Left ventricle myocardium inferior (tissue), 1 donor: ENCODE measurements at regions not wholly inside any gene's neighbourhood (a gene's known extent, or its start where the extent isn't known, plus 50 kb on each side); places are given as distances from the start of the nearest gene placed in this dataset.

Source experiments
- DNase-seq: peaks from one replicate; pipeline ENCODE4 v3.0.0-alpha.2; 2020
- H3K27ac ChIP-seq: fragments of 200-600 bp; replicated peaks from 2 replicates; pipeline ENCODE4 v1.8.0; 2021
- H3K27me3 ChIP-seq: fragments of 200-600 bp; 2 replicates; pipeline ENCODE4 v1.8.0; 2021; ENCODE audit warnings: low read depth
- H3K36me3 ChIP-seq: fragments of 200-600 bp; 2 replicates; pipeline ENCODE4 v1.8.0; 2021
- H3K4me1 ChIP-seq: fragments of 200-600 bp; 2 replicates; pipeline ENCODE4 v1.8.0; 2021
- H3K4me3 ChIP-seq: fragments of 200-600 bp; 2 replicates; pipeline ENCODE4 v1.8.0; 2021; ENCODE audit warnings: mild to moderate bottlenecking, moderate library complexity
- H3K9me3 ChIP-seq: fragments of 200-600 bp; replicated peaks from 2 replicates; pipeline ENCODE4 v1.8.0; 2021
- CTCF ChIP-seq: fragments of 200-600 bp; IDR thresholded peaks from 2 replicates; pipeline ENCODE4 v1.8.0; 2021; ENCODE audit warnings: antibody characterized with exemption, mild to moderate bottlenecking, borderline replicate concordance
- intact Hi-C: fragments of 100-400 bp; cut with micrococcal nuclease; formaldehyde crosslinking; loops from one replicate; pipeline ENCODE4 v1.11.0; 2022
- donor health status: DM: no; HTN: yes; CAD: no; lungs with severe emphysema.

- Histone ChIP-seq H3K9me3 (no peaks in the 10 kb centered on the region), H3K4me3 (no peak overlapping the region), H3K27me3 (no peaks in the 10 kb centered on the region), H3K27ac (no peak overlapping the region), H3K4me1 (no peaks in the 10 kb centered on the region), H3K36me3 (no peaks in the 10 kb centered on the region)
- intact Hi-C loops = no loop called here
- no peak for TF ChIP-seq CTCF
- DNase-seq = no peak
These were observed 663.3 kb upstream of the CHAC2 start for GRCh38 chr2:53104263-53104662.

GRCh38 chr2:53103679-53104078 is 663.9 kb upstream of the CHAC2 start:
- intact Hi-C loops = no loop called here
- DNase-seq = no peak
- Histone ChIP-seq H3K36me3 (no peaks in the 10 kb centered on the region), H3K27ac (no peak overlapping the region), H3K4me1 (no peaks in the 10 kb centered on the region), H3K4me3 (no peak overlapping the region), H3K9me3 (no peaks in the 10 kb centered on the region), H3K27me3 (no peaks in the 10 kb centered on the region)
- TF ChIP-seq CTCF = no peak

GRCh38 chr2:53098696-53099078 is 668.9 kb upstream of the CHAC2 start:
- no peak for TF ChIP-seq CTCF

GRCh38 chr2:53096351-53096750 is 671.3 kb upstream of the CHAC2 start:
- H3K36me3 ChIP-seq = no peaks in the 10 kb centered on the region
- intact Hi-C loops = no loop called here
- no peak overlapping the region for H3K27ac ChIP-seq
- no peaks in the 10 kb centered on the region for H3K27me3 ChIP-seq
- TF ChIP-seq CTCF = no peak
- H3K4me3 ChIP-seq = no peak overlapping the region
- H3K4me1 ChIP-seq = no peaks in the 10 kb centered on the region
- H3K9me3 ChIP-seq = no peaks in the 10 kb centered on the region
- no peak for DNase-seq

More at GRCh38 chr2:53098696-53099078, 668.9 kb upstream of the CHAC2 start:
- Histone ChIP-seq H3K27ac (no peak overlapping the region), H3K36me3 (no peaks in the 10 kb centered on the region), H3K4me1 (no peaks in the 10 kb centered on the region), H3K27me3 (no peaks in the 10 kb centered on the region), H3K4me3 (no peak overlapping the region), H3K9me3 (no peaks in the 10 kb centered on the region)
- no peak for DNase-seq
- intact Hi-C loops = no loop called here

GRCh38 chr2:53095664-53096063 is 671.9 kb upstream of the CHAC2 start:
- no peaks in the 10 kb centered on the region for H3K36me3 ChIP-seq
- intact Hi-C loops = no loop called here
- H3K4me1 ChIP-seq = no peaks in the 10 kb centered on the region
- no peaks in the 10 kb centered on the region for H3K27me3 ChIP-seq
- H3K4me3 ChIP-seq = no peak overlapping the region
- no peak overlapping the region for H3K27ac ChIP-seq
- no peak for TF ChIP-seq CTCF
- no peaks in the 10 kb centered on the region for H3K9me3 ChIP-seq
- no peak for DNase-seq

- H3K4me3 ChIP-seq = no peak overlapping the region
- intact Hi-C loops = no loop called here
- TF ChIP-seq CTCF = no peak
- no peak overlapping the region for H3K27ac ChIP-seq
- H3K4me1 ChIP-seq = no peaks in the 10 kb centered on the region
- H3K36me3 ChIP-seq = no peaks in the 10 kb centered on the region
- H3K27me3 ChIP-seq = no peaks in the 10 kb centered on the region
- H3K9me3 ChIP-seq = no peaks in the 10 kb centered on the region
- no peak for DNase-seq
These were observed 672.4 kb upstream of the CHAC2 start for GRCh38 chr2:53095227-53095626.
